CD4-positive, alpha-beta T cell treated with Interferon gamma for 1 hour (primary cell): ENCODE measurements at regions not wholly inside any gene's neighbourhood (a gene's known extent, or its start where the extent isn't known, plus 50 kb on each side); places are given as distances from the start of the nearest gene placed in this dataset.
"Not testable (repeated sequence)": the region's sequence is repeated elsewhere in the genome, so short reads cannot be mapped to it uniquely, and the experiment has no call there.

ENCODE experiments used
- DNase-seq: peaks from one replicate; pipeline ENCODE4 v3.0.0-alpha.2; 2020

DNA sequence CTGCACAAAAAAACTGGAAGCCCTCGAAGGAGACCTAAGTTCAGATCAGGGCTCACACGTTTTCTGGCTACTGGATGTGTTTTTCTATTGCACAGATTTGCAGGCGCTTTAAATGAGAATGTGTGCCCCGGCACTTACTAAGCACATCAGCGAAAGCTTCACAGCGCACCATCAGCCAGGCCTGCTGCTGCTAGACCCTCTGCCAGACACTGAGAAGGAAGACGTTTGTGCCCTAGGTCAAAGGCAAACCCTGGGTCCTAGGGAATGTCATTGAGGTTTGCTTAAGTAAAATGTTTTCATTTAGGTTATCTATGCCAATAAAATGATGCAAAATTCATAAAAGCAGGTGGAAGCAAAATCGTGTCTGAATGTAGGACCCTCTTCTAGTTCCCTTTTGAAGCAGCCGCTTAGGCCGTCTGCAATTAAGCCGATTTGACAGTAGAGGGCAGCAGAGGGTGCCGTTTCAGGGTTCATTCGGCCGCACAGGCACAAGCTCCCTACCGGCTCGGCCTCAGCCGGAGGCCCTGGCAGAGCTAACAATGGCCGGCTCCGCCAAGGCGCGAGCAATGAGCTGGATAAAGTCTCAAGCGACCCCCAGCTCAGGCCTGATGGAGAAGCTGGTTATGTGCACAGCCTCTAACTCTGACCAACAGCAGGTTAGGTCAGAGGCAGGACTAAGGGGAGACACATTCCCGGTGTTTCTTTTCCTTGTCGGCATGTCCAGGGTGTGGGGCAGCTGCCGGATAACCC lies 107.2 kb upstream of the FOXA2 start:
- peak; percentile 41 for DNase-seq

- DNase-seq, result no peak
Measured at GRCh38 chr20:22692119-22692475, 107.7 kb upstream of the FOXA2 start.

GRCh38 chr20:22692620-22693019 lies 108.2 kb upstream of the FOXA2 start:
- DNase-seq, result not testable (repeated sequence)

DNA sequence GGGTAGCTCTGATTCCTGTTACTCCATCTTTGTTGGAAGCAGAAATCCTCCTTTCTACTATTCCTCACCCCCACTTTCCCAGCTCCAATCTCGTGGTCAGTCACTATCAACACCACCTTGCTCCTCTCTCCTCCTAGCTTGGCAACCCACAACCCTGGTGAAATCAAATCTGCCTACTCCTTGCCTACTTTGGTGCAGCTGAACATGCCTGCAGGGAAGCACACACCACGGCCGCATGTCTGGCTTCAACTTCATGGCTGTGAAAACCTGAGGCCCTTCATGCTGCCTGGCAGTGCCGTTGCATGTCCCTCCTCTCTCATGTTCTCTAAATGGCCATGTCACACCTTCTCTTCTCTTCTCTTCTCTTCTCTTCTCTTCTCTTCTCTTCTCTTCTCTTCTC lies 112.4 kb upstream of the FOXA2 start:
- no peak for DNase-seq

GRCh38 chr20:22698259-22698842 lies 114.0 kb upstream of the FOXA2 start:
- no peak for DNase-seq

- DNase-seq, result no peak
Measured at GRCh38 chr20:22699396-22699795, 115.0 kb upstream of the FOXA2 start.

GRCh38 chr20:22700367-22700766 lies 116.0 kb upstream of the FOXA2 start:
- no peak for DNase-seq

- DNase-seq, result no peak
Measured at GRCh38 chr20:22701679-22702308, 117.4 kb upstream of the FOXA2 start.

GRCh38 chr20:22703843-22704242 lies 119.5 kb upstream of the FOXA2 start:
- DNase-seq, result no peak

- no peak for DNase-seq
Measured at GRCh38 chr20:22711971-22712755, 127.8 kb upstream of the FOXA2 start.

DNA sequence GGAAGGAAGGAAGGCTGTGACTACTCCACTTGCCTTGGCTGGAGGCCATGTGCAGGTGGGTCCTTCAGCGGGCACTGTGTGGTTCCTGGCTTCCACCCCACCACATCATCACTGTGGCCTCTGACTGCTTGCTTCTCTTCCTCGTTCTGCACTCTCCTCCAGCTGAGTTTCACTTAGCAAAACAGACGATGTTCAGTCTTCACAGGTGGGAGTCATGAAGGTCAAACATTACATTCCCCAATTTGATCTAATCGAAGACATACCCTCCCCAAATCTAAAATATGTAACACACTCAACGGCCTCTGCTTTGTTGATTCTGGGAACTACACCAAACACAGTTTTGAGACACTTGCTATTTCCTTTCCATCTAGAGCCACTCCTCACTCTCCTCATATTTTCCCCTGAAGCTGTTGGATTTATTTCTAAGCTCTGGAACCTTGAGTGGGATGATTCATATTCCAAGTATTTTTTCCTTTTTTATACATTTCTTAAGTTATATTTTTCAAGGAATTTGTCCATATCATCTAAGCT lies 132.5 kb upstream of the FOXA2 start:
- no peak for DNase-seq

- no peak for DNase-seq
Measured at GRCh38 chr20:22717466-22717865, 133.1 kb upstream of the FOXA2 start.

GRCh38 chr20:22719167-22719591 lies 134.8 kb upstream of the FOXA2 start:
- DNase-seq, result no peak

GRCh38 chr20:22720206-22720605 lies 135.8 kb upstream of the FOXA2 start:
- no peak for DNase-seq

GRCh38 chr20:22722811-22723210 lies 138.4 kb upstream of the FOXA2 start:
- DNase-seq, result no peak

DNA sequence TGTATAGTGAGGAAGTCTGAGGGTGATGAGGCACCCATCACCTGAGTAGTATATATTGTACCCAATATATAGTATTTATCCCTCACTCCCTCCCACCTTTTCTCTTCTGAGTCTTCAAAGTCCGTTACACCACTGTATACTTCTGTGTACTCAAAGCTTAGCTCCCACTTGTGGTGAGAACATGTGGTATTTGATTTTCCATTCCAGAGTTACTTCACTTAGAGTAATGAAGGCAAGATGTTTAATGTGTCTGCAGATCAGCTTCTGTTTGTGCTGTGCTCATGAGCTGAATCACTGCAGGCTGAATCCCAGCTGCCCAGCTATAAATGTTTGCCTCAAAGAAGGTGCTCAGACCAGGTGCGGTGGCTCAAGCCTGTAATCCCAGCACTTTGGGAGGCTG lies 139.3 kb upstream of the FOXA2 start:
- no peak for DNase-seq

GRCh38 chr20:22728146-22728745 lies 143.9 kb upstream of the FOXA2 start:
- no peak for DNase-seq

DNA sequence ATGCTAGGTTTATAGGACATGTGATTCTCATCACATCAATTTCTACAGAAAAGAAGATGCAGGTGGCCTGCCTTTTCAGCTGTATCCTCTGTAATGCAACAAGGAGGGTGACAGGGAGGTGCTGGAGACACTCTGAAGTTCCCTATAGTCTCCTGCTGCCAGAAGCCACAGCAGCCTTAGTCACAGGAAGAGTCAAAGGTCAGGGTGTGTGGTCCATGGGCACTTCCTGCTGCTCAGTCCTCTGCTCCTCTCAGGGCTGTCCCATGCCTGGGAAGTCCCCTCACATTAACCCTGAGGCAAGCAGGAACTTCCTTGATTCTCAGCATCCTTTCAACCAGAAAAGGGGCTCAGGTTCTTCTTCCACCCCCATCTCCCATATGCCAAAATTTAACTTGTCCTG lies 144.8 kb upstream of the FOXA2 start:
- peak; percentile 8 for DNase-seq

GRCh38 chr20:22729616-22730236 lies 145.4 kb upstream of the FOXA2 start:
- DNase-seq, result no peak

DNA sequence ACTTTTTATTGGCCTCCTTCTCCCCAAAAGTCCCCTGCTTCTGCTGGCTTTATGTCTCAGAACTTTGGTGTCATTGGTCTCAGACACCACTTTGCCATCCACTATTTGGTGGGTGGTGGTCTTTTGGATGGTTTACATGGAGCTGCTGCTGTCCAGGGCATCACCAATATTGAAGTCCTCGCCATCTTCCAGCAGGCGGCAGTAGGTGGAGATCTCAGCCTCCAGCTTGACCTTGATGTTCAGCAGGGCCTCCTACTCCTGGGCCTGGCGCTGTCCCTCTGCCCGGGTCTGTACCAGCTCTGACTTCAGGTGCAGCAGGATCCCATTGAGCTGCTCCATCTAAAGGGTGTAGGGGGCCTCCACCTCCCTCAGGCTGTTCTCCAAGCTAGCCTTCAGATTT lies 148.4 kb upstream of the FOXA2 start:
- no peak for DNase-seq

GRCh38 chr20:22734946-22735647 lies 150.7 kb upstream of the FOXA2 start:
- DNase-seq, result not testable (repeated sequence)

GRCh38 chr20:22740829-22741228 lies 156.5 kb upstream of the FOXA2 start:
- no peak for DNase-seq
